ENCODE measurements at regions not wholly inside any gene's neighbourhood (a gene's known extent, or its start where the extent isn't known, plus 50 kb on each side); places are given as distances from the start of the nearest gene placed in this dataset.
A peak's percentile ranks its signal among the peaks of the same experiment; 100 is the strongest.
"Not testable (repeated sequence)": the region's sequence is repeated elsewhere in the genome, so short reads cannot be mapped to it uniquely, and the experiment has no call there.

DNA sequence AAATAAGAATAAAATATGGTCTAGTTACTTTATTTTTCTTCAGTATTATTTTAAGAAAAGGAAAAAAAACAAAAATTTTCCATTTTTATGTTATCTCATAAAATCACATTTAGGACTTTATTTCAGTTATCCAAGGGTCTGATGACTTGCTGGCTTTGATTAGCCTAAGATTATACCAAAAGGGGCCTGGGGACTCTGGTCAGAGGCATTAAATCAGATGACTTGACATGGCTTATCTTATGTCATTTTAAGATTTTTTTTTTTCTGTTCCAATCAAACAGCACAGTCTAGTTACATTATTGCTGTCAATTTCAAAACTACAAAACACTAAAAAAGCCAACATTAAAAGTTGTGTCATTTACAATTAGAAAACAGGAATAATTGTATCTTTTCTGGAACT is 725.4 kb upstream of the NR2F2 start:
- no peak for DNase-seq

DNA sequence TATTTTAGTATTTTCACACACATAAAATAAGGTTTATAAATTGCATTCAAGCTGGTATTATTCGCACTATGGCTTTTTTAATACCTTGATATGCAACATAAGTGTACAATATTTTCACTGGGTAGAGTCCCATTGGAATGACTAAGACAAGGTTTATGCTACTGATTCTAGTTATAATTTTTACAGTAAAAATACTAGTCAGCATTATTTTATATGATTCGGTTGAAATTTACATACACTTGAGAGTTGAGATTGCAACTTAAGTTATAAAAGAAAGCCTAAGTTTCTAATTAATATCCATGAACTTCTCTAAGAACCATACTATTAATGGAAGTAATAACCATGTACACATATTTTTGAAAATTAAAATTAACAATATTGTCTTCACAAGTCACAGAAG is 723.9 kb upstream of the NR2F2 start:
- no peak for DNase-seq

GRCh38 chr15:95608371-95608770 is 722.1 kb upstream of the NR2F2 start:
- peak; percentile 85 for DNase-seq

GRCh38 chr15:95609096-95609495 is 721.4 kb upstream of the NR2F2 start:
- no peak for DNase-seq

- DNase-seq, result no peak
Measured at GRCh38 chr15:95610945-95611344, 719.6 kb upstream of the NR2F2 start.

GRCh38 chr15:95615436-95615835 is 715.1 kb upstream of the NR2F2 start:
- no peak for DNase-seq

- no peak for DNase-seq
Measured at GRCh38 chr15:95616306-95616705, 714.2 kb upstream of the NR2F2 start.

- DNase-seq, result no peak
Measured at GRCh38 chr15:95620934-95621579, 709.4 kb upstream of the NR2F2 start.

DNA sequence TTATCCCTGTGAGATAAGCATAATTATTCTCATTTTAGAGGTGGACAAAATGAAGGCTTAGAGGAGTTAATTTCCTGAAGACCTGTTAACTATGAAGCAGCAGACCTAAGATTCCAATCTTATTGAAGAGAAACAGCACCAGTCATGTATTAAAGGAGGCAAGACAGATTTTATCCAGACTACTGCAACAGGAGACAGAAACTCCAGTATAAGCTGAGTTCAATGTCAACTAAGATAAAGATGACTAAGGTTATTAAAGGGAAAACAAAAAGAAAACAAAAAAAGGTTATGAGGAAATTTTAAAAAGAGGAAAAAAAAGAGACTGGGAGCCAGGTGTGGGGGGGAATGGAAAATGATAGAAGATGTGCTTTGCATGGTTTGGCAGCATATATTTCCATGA is 707.7 kb upstream of the NR2F2 start:
- DNase-seq, result no peak

- DNase-seq, result no peak
Measured at GRCh38 chr15:95624100-95624499, 706.4 kb upstream of the NR2F2 start.

DNA sequence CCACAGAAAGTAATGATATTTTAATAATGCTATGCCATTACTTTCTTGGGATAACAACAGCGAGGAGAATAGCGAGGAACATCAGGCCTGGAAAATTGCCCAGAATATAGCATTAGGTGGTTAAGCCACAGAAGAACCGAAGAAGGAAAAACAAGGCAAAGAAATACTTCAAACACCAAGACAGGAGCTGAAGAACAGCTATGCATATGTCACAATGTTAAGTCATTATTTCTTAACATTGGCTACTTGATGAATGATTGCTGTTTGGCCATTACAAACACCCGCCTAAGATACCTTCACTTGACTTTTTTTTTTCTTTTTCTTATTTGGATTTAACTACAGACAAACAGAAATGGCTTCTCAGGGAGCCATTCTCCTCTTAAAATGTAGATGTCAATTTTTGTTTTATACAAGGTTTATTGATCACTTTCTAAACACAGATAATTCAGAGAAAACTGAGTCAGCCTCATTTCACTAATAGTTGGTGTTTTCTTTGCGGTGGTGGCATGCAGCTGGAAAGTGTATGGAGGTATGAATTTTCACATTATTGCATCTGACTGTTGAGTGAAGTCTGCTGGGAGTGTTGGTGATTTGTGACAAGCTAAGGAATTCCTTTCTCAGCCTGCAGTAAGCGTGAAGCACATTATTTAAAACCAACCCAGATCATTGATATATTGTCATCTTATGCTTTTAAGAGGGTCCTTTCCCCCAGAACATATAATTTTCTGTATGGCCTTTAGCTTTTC is 705.7 kb upstream of the NR2F2 start:
- DNase-seq, result no peak

DNA sequence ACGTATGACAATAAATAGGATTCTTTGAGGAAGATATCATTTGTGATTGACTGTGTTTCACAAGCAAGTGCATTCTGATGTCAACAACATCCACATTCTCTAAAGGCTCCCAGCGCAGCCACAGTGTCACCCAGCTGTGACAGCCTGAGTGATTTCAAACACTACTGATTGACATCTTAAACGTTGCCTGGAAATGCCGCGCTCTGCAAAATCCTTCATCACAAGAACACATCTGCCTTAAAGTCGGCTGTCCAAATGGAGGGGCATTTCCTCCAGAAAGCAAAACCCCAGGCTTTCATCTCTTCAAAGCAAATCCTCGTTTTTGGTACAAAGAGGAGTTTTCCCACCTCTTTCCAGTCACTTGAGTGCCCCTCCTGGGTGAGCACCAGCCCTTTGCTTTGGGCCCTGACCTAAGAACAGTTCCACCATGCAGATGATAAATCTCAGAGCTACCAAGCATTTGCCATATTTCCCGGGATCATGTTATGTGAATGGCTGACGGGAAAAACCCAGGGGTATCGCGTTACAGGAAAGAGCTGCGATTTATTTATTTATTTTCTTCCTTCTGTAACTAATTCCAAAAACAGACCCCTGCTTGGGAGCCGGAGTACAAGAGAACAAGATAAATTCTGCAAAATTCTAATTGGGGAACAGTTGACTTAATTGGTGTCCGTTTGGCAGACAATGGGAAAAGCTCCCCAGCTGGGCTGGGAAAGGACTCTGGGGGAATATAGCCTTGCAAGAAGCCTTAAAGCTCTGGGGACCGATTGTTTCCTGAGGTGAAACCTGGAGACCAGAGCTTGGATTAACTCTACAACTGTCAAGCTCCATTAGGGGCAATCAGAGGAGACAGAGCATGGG is 703.8 kb upstream of the NR2F2 start:
- DNase-seq, result peak; percentile 86

GRCh38 chr15:95629503-95630168 is 700.9 kb upstream of the NR2F2 start:
- DNase-seq, result no peak

DNA sequence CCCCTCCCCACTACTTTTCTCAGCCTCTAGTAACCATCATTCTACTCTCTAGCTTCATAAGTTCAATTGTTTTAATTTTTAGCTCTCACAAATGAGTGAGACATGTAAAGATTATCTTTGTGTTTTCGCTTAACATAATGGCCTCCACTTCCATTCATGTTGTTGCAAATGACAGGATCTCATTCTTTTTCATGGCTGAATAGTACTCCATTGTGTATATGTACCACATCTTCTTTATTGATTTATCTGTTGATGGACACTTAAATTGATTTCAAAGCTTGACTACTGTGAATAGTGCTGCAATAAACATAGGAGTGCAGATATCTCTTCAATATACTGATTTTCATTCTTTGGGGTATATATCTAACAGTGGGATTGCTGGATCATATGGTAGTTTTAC is 699.8 kb upstream of the NR2F2 start:
- no peak for DNase-seq

DNA sequence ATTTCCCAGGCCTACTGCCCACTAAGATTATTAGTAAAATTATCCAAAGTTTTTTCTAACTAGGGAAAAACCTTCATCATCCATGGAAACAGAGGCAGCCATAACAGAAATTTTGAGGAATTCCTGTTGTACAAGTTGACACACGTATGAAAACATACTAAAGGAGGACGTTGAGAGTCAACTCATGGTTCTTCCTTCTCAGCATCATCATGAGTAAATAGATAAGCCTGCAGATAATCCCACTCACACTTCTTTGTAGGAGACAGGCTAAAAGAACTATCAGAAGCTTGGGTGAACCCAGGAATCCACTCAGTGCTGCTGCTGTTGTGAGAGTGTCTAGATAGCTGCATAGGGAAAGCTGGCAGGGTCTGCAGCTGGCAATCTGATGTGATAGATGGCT is 694.8 kb upstream of the NR2F2 start:
- DNase-seq, result no peak

- no peak for DNase-seq
Measured at GRCh38 chr15:95636107-95636506, 694.4 kb upstream of the NR2F2 start.

GRCh38 chr15:95637234-95637633 is 693.3 kb upstream of the NR2F2 start:
- not testable (repeated sequence) for DNase-seq

DNA sequence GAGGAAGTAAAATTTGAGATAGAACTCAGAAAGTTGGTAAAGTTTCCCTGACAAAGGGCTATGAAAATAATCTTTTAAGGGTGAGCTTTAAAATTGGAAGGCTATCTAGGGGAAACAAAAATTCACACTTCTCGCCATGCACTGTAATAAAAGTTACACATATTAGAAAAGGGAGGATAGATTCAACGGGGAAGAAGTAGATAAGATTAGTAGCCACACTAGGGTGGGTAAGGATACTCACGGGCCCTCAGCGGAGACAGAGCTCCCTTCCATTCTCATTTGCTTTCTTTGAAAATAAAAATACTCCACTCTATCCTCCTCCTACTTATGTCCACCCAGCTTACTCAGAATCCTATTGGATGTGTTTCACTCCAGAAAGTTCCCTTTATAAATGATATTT is 691.3 kb upstream of the NR2F2 start:
- DNase-seq, result no peak

DNA sequence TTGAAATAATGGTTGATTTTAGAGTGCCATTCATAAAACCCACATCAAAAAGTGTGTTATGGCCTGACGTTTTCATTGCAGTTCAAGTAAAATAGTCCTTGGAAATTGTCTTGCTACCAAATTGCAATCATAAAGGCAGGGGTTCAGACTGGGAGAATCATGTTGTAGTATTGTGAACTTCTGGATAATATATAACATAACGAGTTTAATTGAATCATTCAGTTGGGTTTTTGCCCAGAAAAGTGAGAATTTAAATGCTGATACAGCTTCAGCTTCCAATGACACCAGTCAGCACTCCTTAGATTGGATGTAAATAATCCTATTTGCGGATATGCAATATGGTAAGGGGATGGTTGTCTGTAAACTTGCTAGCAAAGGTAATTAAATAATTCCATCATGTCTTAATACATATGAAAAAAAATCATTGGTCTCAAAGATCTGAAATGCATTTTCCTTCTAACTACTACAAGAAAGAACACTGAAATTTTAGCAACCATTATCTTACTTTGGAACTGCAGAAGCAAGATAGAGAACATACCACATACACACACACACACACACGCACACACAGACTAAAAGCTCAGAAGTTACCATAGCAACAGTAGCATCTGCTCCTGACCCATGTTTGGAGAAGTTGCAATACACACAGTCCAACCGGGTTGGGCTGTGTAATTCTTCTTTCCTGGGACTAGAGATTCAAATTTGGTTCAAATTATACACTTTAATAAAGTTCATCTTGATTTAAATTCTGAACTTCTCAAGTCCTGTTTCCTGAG is 686.2 kb upstream of the NR2F2 start:
- DNase-seq, result peak; percentile 65

- no peak for DNase-seq
Measured at GRCh38 chr15:95645791-95646338, 684.6 kb upstream of the NR2F2 start.

All from renal pelvis (tissue), 1 donor.